Retina (tissue), 1 donor: ENCODE measurements at regions not wholly inside any gene's neighbourhood (a gene's known extent, or its start where the extent isn't known, plus 50 kb on each side); places are given as distances from the start of the nearest gene placed in this dataset.
A peak's percentile ranks its signal among the peaks of the same experiment; 100 is the strongest.

Experiments
- DNase-seq: peaks from one replicate; pipeline ENCODE4 v3.0.0-alpha.2; 2016

GRCh38 chr22:47990481-47990880, 1228.0 kb downstream of the TBC1D22A start:
- no peak for DNase-seq

GRCh38 chr22:47987885-47988515, 1225.5 kb downstream of the TBC1D22A start:
- DNase-seq, result no peak

- DNase-seq, result no peak
These were observed 1213.8 kb downstream of the TBC1D22A start for GRCh38 chr22:47976219-47976618.

- DNase-seq, result no peak
These were observed 1205.4 kb downstream of the TBC1D22A start for GRCh38 chr22:47967831-47968230.

DNA sequence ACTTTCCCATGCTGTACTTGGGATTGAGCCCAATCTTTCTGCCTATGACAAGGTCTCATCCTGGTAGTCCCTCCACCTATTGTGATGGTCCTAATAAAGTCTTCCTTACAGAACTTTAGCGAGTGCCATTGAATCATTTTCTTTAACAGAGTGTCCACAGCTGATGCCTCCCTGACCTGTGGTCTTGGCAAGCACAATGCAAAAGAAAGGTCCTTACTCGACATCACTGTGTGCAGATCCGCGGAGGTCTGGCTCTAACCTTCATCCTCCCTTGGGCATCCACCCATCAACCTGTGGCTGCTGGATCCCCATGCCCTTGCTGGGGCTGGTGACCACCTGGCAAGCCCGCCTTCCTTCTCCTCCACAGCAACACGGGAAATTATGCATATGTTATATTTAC, 1203.9 kb downstream of the TBC1D22A start:
- DNase-seq, result no peak

- DNase-seq, result no peak
These were observed 1203.4 kb downstream of the TBC1D22A start for GRCh38 chr22:47965896-47966295.

DNA sequence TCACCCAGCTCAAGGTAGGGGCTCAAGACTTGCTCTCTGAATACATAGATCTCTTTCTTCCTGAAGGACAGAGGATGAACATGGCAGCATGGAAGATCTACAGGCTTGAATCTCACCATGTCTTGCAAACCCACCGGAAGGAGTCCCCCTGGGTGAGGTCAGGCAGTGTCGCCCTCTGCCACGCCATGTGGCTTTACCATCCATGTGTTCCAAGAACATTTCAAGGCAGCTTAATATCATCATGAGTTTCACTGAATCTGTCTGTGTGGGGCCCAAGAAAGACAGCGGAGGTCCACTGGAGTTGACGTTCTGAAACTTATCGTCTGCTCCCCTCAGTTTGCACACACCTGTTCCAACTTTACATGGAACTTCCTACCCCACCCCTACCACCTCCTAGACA, 1202.6 kb downstream of the TBC1D22A start:
- no peak for DNase-seq

DNA sequence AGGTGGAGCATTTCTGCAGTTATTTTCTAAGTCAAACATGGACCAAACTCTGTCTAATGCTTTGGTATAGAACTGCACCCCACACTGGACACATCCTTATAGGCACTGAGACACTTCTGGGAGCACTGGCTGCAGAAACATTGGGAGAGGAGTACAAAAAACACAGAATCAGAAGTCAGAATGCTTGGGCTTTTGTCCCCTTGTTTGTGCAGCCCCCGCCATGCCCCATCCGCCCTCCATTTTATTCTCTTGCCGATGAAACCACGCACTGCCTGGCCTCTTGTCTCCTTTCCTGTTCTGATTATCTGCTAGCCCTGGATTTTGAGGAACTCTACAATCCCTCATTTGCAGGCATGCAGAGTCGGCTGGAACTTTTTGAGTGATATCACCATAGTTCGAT, 1201.2 kb downstream of the TBC1D22A start:
- DNase-seq, result no peak

GRCh38 chr22:47957649-47958048, 1195.2 kb downstream of the TBC1D22A start:
- no peak for DNase-seq

DNA sequence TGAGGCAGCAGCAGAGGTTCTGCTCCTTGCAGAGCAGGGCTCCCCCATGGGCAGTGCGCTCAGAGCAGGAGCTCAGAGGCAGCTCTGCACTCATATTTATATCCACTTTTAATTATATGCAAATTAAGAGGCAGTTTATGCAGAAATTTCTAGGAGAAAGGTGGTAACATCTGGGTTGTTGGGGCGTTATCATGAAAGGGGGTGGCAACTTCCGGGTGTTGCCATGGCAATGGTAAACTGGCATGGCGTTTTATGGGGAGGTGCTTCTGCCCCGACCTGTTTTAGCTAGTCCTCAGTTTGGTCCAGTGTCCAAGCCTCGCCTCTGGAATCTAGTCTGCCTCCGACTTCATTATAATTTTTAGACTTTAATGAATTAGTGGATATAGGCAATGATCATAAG, 1191.7 kb downstream of the TBC1D22A start:
- no peak for DNase-seq

GRCh38 chr22:47944941-47945340, 1182.5 kb downstream of the TBC1D22A start:
- DNase-seq, result no peak

DNA sequence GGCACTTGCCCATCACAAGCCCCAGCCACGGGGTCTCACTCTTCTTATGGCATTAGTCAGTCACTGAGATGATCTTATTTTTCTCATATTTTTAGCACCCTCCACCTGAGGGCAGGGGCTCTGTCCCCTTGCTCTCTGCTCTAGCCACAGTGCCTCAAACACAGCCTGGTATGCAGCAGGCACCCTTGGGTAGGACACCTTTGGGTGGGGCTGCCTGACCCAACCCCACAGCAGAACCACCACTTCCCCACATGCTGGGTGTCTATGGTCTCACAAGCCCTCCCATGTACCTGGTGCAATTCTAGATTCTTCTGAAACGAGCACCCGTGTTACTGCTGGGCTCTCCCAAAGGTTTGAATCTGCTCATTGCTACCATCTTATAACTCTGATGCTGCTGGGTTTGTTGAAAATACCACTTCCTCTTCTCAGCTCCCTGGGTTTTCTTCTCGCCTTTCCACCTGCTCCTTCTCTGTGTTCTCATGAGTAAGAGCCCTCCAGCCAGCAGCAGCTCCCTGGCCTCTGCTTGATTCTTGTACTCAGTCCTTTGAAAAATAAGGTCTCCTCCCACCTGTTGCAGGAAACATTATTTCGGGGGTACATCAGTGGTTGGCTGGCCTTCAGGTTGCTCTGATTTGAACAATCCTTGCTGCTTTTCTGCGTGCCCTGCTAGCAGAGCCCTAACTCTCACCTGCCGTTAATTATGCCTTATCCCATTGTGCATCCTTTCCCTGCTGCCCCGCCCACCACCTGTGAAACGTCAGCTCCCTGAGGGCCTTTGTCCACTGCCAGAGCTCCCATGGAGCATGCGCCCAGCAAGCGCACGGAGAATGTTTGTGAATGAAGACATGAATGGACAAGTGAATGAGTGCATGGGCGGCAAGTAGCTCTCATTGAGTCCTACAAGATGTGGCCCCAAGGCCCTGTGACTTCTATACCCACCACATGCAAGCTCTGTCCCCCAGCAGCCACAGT, 1181.6 kb downstream of the TBC1D22A start:
- DNase-seq, result no peak

GRCh38 chr22:47940211-47940610, 1177.8 kb downstream of the TBC1D22A start:
- DNase-seq, result no peak

GRCh38 chr22:47933891-47934290, 1171.4 kb downstream of the TBC1D22A start:
- no peak for DNase-seq

GRCh38 chr22:47933226-47933625, 1170.8 kb downstream of the TBC1D22A start:
- no peak for DNase-seq

GRCh38 chr22:47929646-47930185, 1167.3 kb downstream of the TBC1D22A start:
- no peak for DNase-seq

GRCh38 chr22:47929073-47929472, 1166.6 kb downstream of the TBC1D22A start:
- no peak for DNase-seq

GRCh38 chr22:47928631-47929030, 1166.2 kb downstream of the TBC1D22A start:
- DNase-seq, result peak; percentile 28

DNA sequence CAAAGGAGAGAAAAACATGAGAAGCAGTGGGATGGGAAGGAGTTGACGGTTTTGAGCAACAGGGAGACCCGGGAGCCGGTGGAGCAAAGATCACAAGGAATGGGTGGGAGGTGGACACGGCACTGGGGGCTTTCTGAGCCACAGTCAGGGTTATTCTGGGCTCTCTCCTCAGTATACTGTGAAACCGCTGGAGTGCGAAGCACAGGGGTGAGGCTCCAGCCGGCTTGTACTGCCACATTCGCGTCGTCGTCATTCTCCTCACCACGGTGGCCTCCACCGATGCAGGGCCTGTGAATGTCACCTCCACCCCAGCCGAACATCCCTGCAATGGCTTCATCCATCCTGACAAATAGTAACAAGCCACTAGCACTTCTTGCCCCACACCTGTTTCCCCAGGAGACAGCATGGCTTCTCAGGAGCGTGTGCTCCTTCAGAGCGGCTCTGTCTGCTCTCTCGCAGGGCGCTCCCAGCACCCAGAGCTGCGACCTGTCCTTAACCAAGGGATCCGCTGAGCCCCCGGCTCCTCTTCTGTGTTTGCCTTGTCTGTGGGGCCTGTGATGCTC, 1165.3 kb downstream of the TBC1D22A start:
- no peak for DNase-seq

DNA sequence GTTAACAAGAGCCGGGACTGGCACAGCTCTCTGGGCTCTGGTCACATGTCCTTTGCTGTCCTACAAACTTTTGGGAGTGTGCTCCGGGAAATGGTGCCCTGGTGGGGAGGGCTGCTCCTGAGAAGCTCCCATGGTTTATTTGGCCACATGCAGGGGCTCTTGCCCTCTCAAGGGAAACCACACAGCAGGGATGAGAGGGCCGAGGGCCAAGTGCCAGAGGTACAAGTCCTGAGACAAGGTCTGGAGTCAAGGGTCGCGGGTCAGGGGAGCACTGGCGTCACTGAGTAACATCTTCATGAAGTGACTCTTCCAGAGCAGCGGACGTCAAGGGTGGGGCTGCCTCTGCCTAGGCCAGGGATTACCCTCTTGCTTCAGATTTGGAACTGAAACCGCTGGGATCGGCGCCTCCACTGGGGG, 1160.6 kb downstream of the TBC1D22A start:
- no peak for DNase-seq

- no peak for DNase-seq
These were observed 1159.5 kb downstream of the TBC1D22A start for GRCh38 chr22:47921906-47922305.

GRCh38 chr22:47920380-47920959, 1158.0 kb downstream of the TBC1D22A start:
- DNase-seq, result no peak

DNA sequence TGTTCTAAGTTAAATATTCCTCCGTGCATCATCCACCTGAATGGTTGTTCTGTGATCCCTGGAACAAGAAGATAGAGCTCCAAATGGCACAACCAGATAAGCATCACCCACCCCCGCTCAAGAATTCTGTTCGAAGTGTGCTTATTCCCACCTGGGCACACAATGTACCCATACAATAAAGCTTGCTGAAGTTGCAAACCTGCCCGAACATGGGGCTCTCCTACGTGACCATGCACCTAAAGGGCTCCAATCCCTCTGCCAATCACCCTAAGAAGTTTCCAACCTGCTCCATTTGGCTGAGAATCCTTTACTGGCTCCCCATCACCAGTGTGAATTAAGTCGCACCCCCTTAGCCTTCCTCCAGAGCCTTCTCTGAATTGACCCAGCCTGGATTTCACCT, 1157.4 kb downstream of the TBC1D22A start:
- DNase-seq, result no peak
